Tibial artery (tissue), 4 donors: ENCODE measurements at regions not wholly inside any gene's neighbourhood (a gene's known extent, or its start where the extent isn't known, plus 50 kb on each side); places are given as distances from the start of the nearest gene placed in this dataset.

ENCODE experiments used
- DNase-seq, 2 donors: peaks; one replicate each; pipeline ENCODE4 v3.0.0-alpha.2; 2019
- H3K27ac ChIP-seq, 2 donors: fragments of 200-600 bp; sonication (generic) in 1 of 2; 1 replicate in 1 of 2; 2 replicates in 1 of 2; pipeline ENCODE4 v1.5.1; 2018 to 2019; ENCODE audit warnings: mild to moderate bottlenecking in 1 of 2
- H3K27me3 ChIP-seq, 2 donors: fragments of 200-600 bp; sonication (generic) in 1 of 2; one replicate each; pipeline versions ENCODE4 v1.5.1 to v1.6.0; 2016 to 2019
- H3K36me3 ChIP-seq, 3 donors: fragments of 200-600 bp; sonication (generic) in 2 of 3; one replicate each; pipeline ENCODE4 v1.5.1; 2016 to 2019; ENCODE audit warnings: mild to moderate bottlenecking in 2 of 3
- H3K4me1 ChIP-seq, 4 donors: fragments of 200-600 bp; sonication (generic) in 2 of 4; 1 replicate in 3 of 4; 2 replicates in 1 of 4; pipeline ENCODE4 v1.5.1; 2016 to 2019
- H3K4me3 ChIP-seq, 2 donors: fragments of 200-600 bp; sonication (generic) in 1 of 2; 1 replicate in 1 of 2; 2 replicates in 1 of 2; pipeline ENCODE4 v1.5.1; 2018 to 2019; ENCODE audit warnings: mild to moderate bottlenecking in 2 of 2
- H3K9me3 ChIP-seq, 3 donors: fragments of 200-600 bp; sonication (generic) in 1 of 3; one replicate each; pipeline ENCODE4 v1.5.1; 2016 to 2019
- CTCF ChIP-seq, 2 experiments: fragments of 200-600 bp in 1 of 2; fragments of 450-650 bp in 1 of 2; IDR thresholded peaks; one replicate each; pipeline ENCODE4 v1.5.1; 2017 to 2019; ENCODE audit warnings: antibody characterized with exemption in 2 of 2, mild to moderate bottlenecking in 1 of 2, moderate library complexity in 1 of 2
- intact Hi-C: fragments of 100-400 bp; cut with DNase I; formaldehyde crosslinking; loops from one replicate; pipeline ENCODE4 v1.15.0; 2023; ENCODE audit warnings: low total_unique reads

- Histone ChIP-seq H3K4me1 (no peaks in the 10 kb centered on the region), H3K27me3 (peaks cover 0 to 3% of the 10 kb centered on the region in 2 donors), H3K9me3 (no peaks in the 10 kb centered on the region), H3K27ac (no peak overlapping the region), H3K36me3 (no peaks in the 10 kb centered on the region), H3K4me3 (no peak overlapping the region)
- no peak for DNase-seq
- TF ChIP-seq CTCF (IDR thresholded peaks at IDR 0.05), result no peak
- intact Hi-C loops, result no loop called here
These were observed 101.6 kb downstream of the CCT6B start for GRCh38 chr17:34859652-34860051.

GRCh38 chr17:34858591-34859565 lies 102.4 kb downstream of the CCT6B start:
- Histone ChIP-seq H3K9me3 (no peaks in the 10 kb centered on the region), H3K4me3 (no peak overlapping the region), H3K36me3 (no peaks in the 10 kb centered on the region), H3K4me1 (no peaks in the 10 kb centered on the region), H3K27ac (no peak overlapping the region), H3K27me3 (peaks cover 0 to 3% of the 10 kb centered on the region in 2 donors)
- DNase-seq, result no peak
- no peak for TF ChIP-seq CTCF (IDR thresholded peaks at IDR 0.05)
- intact Hi-C loops, result no loop called here

- no peaks in the 10 kb centered on the region for H3K27me3 ChIP-seq
- intact Hi-C loops, result no loop called here
- H3K4me3 ChIP-seq, result no peak overlapping the region
- no peak overlapping the region for H3K27ac ChIP-seq
- DNase-seq, result no peak
- no peaks in the 10 kb centered on the region for H3K36me3 ChIP-seq
- no peak for TF ChIP-seq CTCF (IDR thresholded peaks at IDR 0.05)
- H3K4me1 ChIP-seq, result no peaks in the 10 kb centered on the region
- H3K9me3 ChIP-seq, result no peaks in the 10 kb centered on the region
These were observed 107.3 kb downstream of the CCT6B start for GRCh38 chr17:34853924-34854323.

GRCh38 chr17:34852614-34853013 lies 108.6 kb downstream of the CCT6B start:
- intact Hi-C loops, result no loop called here
- no peak for TF ChIP-seq CTCF (IDR thresholded peaks at IDR 0.05)
- DNase-seq, result no peak
- Histone ChIP-seq H3K27me3 (no peaks in the 10 kb centered on the region), H3K9me3 (no peaks in the 10 kb centered on the region), H3K27ac (no peak overlapping the region), H3K4me1 (no peaks in the 10 kb centered on the region), H3K4me3 (no peak overlapping the region), H3K36me3 (no peaks in the 10 kb centered on the region)

GRCh38 chr17:34851961-34852540 lies 109.2 kb downstream of the CCT6B start:
- intact Hi-C loops, result no loop called here

More at GRCh38 chr17:34851961-34852540, 109.2 kb downstream of the CCT6B start:
- Histone ChIP-seq H3K4me1 (no peaks in the 10 kb centered on the region), H3K4me3 (no peak overlapping the region), H3K27me3 (no peaks in the 10 kb centered on the region), H3K27ac (no peak overlapping the region), H3K36me3 (no peaks in the 10 kb centered on the region), H3K9me3 (no peaks in the 10 kb centered on the region)
- DNase-seq, result no peak
- TF ChIP-seq CTCF (IDR thresholded peaks at IDR 0.05), result no peak
